Suppressor macrophage (primary cell): ENCODE measurements at regions not wholly inside any gene's neighbourhood (a gene's known extent, or its start where the extent isn't known, plus 50 kb on each side); places are given as distances from the start of the nearest gene placed in this dataset.
"Not testable (repeated sequence)": the region's sequence is repeated elsewhere in the genome, so short reads cannot be mapped to it uniquely, and the experiment has no call there.

ENCODE experiments used
- DNase-seq, 4 experiments: peaks; one replicate each; pipeline ENCODE4 v3.0.0-alpha.2; 2020 to 2022

DNA sequence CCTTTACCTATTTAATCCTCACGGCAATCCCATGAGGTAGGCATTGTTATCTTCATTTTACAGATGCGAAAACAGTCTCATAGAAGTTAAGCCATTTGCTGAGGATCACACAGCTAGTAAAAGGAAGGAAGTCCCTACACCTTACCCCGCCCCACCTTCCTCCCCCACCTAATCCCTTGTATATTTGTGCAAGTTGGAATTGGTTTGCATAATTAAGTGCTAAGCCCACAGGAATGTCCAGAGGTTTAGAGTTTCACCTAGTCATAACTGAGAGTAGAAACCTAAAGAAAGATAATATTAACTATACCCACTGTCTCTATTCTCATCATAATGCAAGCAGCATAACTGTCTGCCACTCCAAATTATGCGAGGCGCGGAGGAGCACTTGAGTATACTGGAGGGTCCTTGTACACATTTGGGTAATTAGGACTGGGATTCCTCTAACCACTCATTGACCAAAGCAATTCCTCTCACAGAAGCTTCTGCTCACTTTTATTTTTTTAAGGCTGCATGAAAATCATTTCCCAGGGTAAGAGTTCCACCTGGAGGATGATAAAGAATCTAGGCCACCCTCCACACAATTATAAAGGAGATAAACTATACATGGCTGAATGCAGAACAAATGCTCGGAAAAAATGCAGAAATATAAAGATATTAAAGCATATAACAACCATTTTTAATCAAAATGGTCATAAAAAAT lies 199.9 kb downstream of the FAM181B start:
- DNase-seq = peak in 2 of 4 experiments; percentile 7 to 24

DNA sequence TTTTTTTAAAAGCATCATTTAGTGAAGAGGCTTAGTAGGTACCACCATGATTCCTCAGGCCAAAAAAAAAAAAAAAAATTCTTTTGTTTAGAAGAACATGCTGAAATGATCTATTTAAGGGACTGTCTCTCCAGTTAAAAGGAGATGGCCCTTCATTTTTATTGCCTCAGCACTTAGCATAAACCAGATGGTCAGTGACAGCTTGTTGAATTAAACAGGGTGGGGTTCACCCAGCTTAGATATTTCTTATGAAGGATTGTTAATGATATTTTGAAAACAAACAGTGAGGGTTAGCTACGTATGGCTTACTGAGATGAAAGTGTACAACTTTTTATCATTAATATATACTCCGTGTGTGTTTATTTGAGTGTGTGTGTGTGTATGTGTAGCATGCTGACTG lies 203.7 kb downstream of the FAM181B start:
- no peak for DNase-seq

DNA sequence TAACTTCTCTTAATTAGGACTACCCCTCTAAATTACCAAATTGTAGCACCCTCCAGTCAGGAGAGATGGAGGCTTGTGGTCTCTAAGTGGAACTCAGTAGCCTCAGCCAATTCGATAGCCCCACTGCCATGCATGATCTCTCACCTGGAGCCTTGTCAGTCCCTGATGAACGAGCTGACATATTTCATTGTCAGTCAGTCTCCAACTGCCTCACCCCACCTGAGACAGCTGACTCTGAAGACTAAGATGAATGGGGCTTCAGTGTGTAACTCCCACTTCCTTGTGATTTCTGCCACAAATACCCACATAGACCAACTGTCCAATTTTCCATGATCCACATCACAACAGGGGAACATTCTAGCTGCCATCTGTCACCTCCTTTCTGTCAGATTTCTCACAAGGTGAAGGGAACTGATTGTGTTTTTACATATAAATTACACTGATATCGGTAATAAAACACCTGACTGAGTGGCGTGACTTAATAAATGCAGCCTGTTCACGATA lies 206.5 kb downstream of the FAM181B start:
- DNase-seq = no peak

DNA sequence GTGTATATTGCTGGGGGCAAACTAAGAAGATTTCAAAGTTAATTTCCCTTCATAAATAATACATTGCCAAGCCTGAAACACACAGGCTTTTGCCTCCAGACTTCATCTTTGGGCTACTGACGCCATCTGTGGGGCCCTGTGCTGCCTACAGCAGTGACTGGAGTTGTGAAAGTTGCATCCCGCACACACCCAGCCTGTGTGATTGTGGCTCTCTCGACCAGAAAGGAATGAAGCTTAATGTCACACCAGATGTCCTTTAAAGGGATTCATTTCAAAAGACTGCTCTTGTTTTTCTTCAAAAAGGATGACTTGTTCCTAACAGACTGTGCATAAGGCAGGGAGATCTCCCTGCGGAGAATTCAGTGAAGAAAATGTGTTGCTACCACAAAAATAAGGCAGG lies 210.5 kb downstream of the FAM181B start:
- peak; percentile 16 to 66 (median 50) for DNase-seq

DNA sequence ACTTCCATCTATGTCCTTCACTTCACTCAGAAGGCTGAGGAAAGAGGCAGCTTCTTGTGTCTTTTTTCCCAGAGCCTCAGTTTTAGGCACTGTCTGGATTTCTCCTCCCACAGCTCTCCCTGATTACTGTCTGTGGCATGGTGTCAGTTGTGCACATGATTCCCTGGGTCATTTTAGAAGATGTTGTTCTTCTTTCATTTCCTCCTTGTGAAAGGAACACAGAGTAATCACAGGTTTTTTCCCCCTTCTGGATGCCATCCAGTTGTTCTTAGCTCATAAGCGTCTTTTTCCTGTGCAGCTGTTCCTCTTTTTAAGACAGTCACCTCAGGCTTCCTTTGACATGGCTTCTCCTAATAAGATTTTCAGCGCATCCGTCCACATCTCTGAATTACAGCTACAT lies 212.2 kb downstream of the FAM181B start:
- DNase-seq = peak; percentile 81 to 95 (median 88)

DNA sequence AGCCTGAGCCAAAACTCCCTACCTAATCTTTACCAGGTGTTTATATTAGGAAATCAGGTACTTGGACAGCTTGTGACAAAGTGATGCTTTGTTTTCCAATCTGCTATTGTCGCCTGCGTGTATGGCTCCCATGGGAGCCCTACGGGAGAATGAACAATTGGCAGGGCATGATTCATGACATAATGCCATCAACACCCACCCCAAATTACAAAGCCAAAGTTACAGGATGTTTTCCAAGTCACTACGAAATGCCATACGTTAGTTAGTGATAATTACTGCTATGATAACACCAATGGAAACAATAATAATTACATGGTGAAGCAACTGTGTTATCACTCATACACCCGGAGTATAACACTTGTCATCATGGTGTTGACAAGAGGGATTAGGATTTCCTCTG lies 226.4 kb downstream of the FAM181B start:
- DNase-seq = no peak

DNA sequence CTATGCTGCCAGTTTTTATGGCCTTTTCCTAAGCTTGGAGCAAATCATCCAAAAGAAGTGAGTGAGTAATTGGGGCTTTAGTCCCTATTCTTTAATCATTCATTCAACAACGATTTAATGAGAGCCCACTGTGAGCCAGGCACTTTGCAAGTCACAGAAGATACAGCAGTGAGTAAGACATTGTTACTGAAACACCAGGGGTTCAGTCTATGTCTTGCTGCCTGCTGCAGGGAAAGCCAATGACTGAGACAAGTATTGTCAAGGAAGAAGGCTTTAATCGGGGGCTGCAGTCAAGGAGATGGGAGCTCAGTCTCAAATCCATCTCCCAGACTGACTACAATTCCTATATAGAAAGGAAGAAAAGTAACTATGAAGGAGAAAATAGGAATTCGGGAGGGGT lies 228.3 kb downstream of the FAM181B start:
- no peak for DNase-seq

DNA sequence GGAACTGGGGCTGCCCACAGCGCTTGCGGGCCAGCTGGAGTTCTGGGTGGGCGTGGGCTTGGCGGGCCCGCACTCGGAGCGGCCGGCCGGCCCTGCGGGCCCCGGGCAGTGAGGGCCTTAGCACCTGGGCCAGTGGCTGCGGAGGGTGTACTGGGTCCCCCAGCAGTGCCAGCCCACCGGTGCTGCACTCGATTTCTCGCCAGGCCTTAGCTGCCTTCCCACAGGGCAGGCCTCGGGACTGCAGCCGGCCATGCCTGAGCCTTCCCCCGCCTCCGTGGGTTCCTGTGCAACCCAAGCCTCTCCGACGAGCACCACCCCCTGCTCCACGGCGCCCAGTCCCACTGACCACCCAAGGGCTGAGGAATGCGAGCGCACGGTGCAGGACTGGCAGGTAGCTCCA lies 232.5 kb downstream of the FAM181B start:
- not testable (repeated sequence) for DNase-seq

DNA sequence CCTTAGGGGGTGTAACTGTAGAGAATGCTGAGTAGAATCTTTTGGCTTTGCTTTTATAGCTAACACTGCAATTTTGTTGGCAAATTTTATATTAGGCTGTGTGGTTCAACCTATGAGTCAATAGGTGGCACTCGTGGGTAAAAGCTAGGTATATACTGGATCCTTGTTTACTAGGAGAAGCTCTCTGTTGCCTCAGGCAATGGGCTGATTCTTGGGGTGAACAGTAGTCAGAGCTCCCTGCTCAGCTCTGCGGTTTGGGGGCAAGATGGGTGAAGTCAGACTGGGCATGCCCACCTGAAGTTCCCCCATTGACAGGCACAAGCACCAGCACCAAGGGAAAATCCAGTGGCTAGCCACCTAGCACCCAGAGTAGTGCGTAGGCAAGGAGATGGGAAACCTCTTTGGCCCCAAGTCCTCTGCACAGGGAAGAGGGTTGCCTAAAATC lies 238.7 kb downstream of the FAM181B start:
- DNase-seq = peak; percentile 29 to 79 (median 51)

DNA sequence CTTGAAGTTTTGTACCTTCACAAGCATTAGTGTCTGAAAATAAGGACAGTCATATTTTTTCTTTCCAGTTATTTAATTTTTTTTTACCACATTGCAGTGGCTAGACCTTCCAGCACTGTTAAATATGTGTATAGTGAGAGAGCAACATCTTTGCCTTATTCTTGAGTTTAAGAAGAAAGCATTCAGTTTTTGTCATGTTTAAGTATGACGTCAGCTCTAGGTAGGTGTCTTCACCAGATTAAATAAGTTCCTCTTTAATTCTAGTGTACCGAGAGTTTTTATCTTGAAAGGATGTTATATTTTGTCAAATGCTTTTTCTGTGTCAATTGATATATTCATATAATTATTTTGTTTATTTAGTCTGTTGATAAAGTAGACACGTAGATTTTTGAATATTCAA lies 258.8 kb downstream of the FAM181B start:
- DNase-seq = no peak

DNA sequence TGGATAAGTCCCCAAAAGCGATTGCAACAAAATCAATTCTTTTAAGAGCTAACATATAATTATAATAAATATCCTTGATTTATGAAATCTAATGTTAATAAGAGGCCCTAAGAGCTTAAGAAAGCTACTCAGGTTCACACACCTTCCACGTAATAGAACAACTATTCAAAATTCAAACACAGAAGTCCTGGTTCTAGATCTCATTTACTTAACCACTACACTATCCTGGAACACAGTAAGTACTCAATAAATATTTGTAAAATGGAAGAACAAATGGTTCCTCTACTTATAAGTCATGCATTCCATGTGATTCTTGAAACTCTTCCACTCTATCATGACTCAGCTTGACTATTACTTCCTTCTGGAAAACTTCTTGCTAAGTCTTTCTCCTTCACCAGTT lies 268.2 kb downstream of the FAM181B start:
- peak in 1 of 4 experiments; percentile 1 for DNase-seq

DNA sequence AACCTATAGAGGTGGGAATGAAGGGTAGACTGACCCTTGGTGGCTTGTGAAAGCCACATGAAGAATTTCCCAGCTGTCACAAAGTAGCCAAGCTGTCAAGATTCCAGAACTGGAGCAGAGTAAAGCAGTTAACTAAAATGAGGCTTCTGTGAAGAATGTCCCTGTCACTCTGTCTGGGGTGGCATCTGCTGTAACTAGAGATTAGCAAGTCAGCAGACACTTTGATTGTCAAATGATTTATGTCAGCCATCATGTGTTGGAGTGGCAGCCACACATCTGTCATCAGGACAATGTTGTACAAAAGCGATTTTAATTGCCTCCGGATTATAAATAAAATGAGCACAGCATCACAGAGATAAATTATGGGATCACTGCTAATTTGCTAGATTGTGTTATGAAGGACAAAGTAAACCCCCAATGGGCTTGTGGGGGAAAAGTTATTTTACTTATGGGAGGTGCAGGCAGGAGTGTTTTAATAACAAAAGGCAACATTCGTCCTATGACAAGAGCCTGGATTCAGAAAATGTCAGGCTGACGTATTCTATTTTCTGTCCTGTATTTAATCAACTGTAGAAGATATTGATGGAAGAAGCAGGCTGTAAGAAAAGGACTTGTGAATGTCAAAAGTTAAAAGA lies 270.9 kb downstream of the FAM181B start:
- DNase-seq = no peak

DNA sequence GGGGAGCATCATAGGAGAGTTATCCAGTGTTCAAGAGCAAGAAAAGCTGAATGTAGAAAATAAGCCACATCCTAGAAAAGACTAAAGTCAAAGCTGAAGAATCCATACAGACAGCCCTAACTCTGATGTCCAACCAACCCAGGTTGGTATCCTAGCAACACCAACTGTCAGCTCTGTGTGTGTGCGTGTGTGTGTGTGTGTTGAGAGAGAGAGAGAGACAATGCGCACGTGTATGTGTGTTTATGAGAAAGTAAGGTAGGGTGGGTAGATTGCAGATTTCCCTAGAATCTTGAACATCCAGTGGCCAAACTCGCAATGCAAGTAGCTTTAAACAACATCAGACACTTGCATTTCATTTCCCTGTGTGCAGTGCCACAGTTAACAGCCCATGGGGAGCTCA lies 274.9 kb downstream of the FAM181B start:
- no peak for DNase-seq

DNA sequence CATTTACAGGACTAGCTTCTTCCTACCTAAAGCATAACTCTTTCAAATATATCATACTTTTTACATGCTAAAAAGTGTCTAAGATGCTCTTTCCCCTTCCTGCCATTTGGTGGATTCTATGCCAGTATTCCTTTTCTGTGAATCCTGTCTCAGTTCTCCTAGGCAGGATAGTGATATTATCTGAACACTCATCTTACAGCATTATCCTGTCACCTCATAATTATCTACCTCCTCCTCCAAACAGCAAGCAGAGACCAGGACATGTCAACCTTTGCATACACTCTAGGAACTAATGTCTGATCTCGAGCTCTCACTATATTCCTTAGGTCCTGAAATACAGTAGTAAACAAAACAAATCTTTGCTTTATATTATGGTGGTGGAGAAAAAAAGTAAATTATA lies 275.5 kb downstream of the FAM181B start:
- DNase-seq = no peak

DNA sequence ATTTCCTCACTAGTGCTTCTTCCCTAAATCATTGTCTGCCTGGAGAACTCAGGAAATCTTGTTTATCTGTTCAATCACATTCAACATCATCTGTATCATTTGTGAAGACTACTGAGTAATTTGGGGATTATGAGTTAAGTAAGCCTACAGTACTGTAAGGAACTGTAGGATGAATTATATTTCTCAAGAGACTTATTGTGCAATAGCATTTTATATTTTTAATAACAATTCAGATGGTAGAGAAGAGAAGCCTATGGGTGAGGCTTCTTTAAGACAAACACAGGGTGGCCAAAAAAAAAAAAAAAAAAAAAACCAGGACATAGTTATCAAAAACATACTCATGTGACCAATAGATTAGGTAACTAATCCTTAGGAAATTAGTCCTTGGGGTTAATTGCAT lies 282.7 kb downstream of the FAM181B start:
- no peak for DNase-seq

DNA sequence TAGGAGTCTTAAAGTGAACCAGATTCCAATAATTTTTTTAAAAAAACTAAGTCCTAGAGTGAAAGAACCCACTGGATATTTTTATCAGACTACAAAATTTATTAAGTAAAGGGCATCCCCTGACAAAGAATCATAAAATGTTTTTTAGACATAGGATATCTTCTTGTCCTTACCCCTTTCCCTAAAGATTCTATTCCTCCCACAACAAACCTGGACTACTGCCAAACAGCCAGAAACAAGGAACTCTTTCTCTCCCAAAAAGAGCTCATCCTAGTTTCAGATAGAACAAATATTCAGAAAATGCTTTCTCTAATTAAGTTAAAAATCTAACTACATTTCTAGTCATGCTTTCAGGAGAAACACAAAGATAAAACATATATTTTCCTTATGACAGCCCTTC lies 327.1 kb downstream of the FAM181B start:
- no peak for DNase-seq

DNA sequence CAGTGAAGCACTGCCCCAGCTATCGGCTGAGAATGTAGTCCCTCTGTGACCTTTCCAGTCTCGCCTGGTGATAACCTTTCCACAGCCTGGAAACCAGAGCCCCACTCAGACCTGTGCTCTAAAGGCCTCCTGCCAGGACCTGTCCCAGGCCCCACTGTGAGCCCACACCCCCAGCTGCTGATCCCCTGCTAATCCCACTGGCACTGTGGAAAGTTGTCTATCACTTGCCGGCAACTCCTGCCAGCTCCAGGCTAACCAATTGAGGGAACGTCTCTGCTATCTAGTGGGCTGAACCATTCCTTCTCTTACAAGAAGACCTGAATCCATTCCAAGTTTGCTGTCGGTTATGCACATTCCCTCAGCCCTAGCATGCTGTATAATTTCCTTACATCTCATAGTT lies 328.2 kb downstream of the FAM181B start:
- no peak for DNase-seq

DNA sequence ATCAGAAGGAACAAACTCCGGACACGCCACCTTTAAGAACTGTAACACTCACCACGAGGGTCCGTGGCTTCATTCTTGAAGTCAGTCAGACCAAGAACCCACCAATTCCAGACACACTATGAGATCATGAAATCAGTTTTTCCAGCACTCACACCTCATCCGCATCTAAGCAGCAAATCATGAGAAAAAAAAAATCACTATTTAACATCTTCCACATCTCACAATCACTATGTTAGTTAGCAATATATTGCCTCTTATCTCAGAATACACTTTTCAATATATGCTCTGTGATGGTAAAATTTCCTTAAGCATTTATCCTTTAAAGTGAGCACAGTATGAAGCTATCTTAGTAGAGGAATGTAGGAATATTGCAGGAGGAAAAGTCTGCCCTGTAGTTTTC lies 328.7 kb downstream of the FAM181B start:
- DNase-seq = no peak

DNA sequence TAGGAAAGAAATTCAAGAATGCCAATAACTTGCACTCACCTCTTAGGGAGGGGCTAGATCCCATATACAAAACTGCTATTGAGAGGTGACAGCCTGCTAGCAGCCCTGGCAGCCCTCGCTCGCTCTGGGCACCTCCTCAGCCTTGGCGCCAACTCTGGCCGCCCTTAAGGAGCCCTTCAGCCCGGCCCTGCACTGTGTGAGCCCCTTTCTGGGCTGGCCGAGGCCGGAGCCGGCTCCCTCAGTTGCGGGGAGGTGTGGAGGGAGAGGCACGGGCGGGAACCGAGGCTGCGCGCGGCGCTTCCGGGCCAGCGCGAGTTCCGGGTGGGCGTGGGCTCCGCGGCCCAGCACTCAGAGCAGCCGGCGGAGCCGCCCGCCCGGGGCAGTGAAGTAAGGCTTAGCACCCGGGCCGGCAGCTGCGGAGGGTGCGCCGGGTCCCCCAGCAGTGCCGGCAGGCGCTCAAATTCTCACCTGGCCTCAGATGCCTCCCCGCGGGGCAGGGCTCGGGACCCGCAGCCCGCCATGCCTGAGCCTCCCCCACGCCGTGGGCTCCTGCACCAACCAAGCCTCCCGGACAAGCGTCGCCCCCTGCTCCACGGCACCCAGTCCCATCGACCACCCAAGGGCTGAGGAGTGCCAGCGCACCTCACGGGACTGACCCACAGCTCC lies 329.9 kb downstream of the FAM181B start:
- no peak for DNase-seq

DNA sequence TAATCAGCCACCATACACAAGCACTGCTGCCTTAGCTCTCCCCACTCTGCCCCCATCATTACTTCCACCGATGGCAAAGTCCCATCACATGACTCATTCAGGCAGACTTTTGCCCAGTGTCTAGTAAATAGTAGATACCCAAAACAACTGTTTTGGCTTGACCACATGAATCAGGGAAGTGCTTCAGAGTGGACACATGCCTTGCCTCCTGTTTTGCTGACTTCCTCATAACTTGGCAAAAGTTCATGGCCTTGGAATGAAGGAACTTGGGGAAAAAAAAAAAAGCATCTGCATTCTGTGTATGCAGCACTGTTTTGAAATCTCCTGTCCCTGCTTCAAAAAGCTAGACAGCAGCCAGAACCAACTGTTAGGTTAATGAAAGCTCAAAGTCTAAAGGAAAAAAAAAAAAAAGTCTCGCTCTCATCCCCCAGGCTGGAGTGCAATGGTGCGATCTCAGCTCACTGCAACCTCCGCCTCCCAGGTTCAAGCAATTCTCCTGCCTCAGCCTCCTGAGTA lies 335.3 kb downstream of the FAM181B start:
- DNase-seq = peak; percentile 34 to 75 (median 64)

DNA sequence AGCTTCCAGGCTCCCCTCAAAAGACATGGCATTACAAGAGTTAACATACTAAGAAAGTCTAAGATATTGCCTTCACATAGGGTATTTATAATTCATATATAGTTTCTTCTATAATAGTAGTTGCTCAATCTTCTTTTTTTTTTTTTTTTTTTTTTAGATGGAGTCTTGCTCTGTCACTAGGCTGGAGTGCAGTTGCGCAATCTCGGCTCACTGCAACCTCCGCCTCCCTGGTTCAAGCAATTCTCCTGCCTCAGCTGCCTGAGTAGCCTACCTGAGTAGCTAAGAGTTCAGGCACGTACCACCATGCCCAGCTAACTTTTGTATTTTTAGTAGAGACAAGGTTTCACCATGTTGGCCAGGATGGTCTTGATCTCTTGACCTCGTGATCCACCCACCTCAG lies 337.0 kb downstream of the FAM181B start:
- peak in 1 of 4 experiments; percentile 11 for DNase-seq

DNA sequence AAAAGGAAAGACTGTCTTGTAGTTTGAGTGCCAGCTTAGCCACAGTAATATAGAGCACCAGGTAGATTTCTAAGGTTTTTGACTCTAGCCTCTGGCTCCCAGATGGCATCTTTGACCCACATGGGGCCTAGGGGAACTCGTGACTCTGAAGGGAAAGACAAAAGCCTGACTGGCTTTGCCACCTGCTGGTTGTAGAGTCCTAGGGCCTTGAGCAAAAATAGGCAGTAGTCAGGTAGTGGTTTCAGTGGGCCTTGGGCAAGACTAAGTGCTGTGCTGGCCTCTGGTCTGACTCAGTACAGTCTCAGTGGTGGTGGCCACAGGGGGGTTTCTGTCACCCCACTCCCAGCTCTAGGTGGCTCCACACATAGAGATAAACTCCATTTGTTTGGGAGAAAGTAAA lies 349.4 kb downstream of the FAM181B start:
- DNase-seq = no peak

DNA sequence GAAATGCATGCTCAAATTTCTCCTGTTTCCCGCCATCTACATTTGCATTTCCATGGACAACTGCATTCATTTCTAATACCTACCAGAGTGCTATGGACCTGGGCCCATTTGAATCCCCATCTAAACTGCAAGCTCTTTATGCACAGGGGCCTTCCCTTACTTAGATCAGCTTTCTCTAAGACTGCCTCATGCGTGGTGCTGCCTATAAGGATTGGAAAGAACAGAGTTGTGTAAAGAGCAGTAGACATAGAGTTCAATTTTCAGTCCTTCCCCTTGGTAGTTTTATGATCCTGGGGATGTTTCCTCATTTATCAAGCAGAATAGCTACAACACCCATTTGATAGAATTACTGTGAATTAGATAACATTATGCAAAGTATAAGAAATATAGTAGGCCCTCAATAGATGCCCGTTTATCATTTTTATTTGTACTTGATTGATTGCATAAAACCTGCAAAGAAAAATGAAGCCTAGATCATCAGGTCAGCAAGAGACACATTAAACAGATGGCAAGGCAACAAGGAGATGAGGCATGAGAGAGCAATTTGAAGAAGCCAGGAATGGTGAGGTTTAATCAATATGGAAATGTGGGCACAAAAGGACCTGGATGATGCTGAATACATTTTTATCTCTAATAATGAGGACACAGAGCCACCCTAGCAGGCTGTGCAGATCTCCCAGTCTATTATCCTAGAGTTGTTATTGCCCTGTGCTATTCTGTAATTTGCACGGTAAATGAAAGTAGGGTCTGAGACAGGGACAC lies 359.7 kb downstream of the FAM181B start:
- DNase-seq = no peak
